ENCODE measurements at regions not wholly inside any gene's neighbourhood (a gene's known extent, or its start where the extent isn't known, plus 50 kb on each side); places are given as distances from the start of the nearest gene placed in this dataset.
"Not testable (repeated sequence)": the region's sequence is repeated elsewhere in the genome, so short reads cannot be mapped to it uniquely, and the experiment has no call there.

DNA sequence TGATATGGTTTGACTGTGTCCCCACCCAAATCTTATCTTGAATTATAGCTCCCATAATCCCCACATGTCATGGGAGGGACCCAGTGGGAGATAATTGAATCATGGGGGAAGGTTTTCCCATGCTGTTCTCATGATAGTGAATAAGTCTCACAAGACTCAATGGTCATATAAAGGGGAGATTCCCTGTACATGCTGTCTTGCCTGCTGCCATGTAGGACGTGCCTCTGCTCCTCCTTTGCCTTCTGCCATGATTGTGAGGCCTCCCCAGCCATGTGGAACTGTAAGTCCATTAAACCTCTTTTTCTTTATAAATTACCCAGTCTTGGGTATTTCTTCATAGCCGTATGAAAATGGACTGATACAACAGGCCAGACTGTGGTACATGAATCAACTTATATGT is 68.5 kb upstream of the ADTRP start:
- DNase-seq: not testable (repeated sequence)

DNA sequence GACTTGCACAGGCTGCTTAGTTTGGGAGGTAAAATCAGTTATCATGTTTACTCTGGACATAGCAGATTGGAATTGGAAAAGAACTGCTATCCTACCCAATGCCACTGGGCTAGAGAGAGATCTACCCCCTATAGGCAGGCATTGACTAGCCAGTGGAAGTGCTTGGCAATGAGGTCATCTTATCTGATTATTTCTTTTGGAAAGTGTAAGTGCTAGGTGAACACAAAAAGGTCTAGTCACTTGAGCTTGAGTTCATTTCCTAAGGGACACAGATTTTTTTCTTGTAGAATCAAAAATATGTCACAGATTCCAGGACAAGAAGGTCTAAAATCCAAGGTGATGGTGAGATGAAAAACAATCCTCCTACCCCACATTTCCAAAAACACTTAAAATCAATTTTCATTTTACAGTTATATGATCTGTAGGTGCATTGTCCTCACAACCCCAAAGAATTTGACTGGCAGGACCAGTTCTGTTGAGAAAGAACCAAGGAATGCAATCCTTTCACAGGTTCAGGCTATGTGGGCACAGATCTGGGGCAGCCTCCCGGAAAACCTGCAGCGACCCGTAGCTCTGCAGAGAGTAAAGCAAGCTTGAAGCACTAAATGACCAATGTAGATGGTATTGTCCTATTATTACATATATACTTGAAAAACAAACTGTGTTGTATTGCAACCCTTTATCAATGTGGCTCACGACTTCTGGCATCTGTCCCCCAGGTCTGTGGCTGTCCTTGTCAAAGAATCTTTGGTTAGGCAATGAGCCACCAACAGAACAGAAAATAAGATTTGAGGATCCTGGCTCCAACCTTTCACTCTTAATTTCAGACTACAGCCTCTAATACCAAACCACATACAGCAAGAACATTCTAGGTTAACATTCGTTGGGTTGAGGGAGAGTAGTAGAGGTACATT is 67.3 kb upstream of the ADTRP start:
- DNase-seq: no peak

DNA sequence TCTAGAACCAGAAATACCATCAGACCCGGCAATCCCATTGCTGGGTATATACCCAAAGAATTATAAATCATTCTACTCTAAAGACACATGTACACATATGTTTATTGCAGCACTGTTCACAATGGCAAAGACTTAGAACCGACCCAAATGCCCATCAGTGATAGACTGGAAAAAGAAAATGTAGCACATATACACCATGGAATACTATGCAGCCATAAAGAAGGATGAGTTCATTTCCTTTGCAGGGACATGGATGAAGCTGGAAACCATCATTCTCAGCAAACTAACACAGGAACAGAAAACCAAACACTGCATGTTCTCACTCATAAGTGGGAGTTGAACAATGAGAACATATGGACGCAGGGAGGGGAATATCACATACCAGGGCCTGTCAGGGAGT is 64.2 kb upstream of the ADTRP start:
- not testable (repeated sequence) for DNase-seq

DNA sequence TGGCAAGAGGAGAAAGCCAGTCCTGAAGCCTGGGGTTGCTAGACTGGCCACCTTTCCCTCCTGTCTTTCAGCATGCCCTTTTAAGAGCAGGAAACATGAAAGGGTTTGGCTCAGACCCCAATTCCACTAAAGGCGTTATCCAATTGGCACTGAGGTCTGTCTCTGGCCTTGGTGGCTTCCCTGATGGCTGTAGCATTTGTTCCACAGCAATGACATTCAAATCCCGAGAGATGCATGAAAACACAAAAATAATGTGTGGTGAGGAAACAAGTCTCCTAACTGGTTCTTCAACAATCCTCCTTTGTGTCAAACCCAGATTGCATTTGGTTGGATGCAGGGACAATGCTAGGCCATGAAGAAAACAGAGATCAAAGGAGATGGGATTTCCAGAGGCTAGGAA is 56.5 kb upstream of the ADTRP start:
- DNase-seq: no peak

DNA sequence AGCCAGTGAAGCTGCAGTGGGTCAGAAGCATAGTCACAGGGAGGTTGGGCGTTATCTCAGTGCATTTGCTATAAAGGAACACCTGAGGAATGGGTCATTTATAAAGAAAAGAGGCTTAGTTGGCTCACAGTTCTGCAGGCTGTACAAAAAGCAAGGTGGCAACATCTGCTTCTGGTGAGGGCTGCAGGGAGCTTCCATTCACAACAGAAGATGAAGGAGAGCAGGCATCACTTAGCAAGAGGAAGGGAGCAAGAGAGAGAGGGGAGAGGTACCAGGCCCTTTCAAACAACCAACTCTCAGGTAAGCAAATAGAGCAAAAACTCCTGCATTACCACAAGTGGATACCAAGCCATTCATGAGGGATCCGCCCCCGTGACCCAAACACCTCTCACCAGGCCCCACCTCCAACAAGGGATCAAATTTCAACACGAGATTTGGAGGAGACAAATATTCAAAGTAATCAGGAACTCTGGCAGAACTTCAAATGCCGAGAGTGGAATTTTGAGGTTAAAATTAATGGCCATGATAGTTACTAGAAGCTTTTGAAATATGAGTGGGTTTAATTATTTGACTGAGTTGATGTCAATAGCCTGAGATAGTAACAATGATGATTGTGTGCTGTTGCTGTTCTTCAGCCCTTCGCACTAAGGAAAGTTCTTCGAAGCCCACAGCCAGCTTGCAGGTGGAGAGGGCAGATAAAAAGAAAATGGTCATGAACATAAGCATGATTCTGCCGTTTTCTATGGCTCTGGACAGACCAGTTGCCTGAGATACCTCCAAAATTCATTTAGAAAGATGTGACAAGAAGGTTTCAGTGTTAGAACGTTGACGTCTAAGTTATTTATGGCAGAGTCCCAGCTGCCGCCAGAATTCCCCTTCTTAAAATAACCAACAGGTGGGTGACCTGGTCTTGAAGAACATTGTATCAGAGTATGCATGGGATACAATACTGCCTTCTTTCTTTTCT is 55.3 kb upstream of the ADTRP start:
- DNase-seq: no peak

GRCh38 chr6:11831653-11832052 is 53.0 kb upstream of the ADTRP start:
- no peak for DNase-seq

- DNase-seq: no peak
Observed at GRCh38 chr6:11830520-11830919, 51.9 kb upstream of the ADTRP start.

GRCh38 chr6:11830105-11830504 is 51.5 kb upstream of the ADTRP start:
- no peak for DNase-seq

GRCh38 chr6:11828262-11828870 is 49.8 kb upstream of the ADTRP start:
- no peak for DNase-seq

Measured in NCI-H446 treated with DMSO at 0.1 percent for 48 hours (cell line).